Astrocyte (in vitro differentiated cells and primary cell): ENCODE measurements at regions not wholly inside any gene's neighbourhood (a gene's known extent, or its start where the extent isn't known, plus 50 kb on each side); places are given as distances from the start of the nearest gene placed in this dataset.

Source experiments
- CTCF ChIP-seq: IDR thresholded peaks from 2 replicates; pipeline ENCODE4 v1.5.1; 2011; ENCODE audit warnings: low read depth, mild to moderate bottlenecking, inconsistent platforms, low read length, moderate library complexity; ENCODE audit not compliant: insufficient read depth
- EZH2 ChIP-seq: IDR thresholded peaks from 2 replicates; pipeline ENCODE4 v1.6.1; 2012; ENCODE audit warnings: mild to moderate bottlenecking, low read length, inconsistent platforms; ENCODE audit not compliant: insufficient read depth

DNA sequence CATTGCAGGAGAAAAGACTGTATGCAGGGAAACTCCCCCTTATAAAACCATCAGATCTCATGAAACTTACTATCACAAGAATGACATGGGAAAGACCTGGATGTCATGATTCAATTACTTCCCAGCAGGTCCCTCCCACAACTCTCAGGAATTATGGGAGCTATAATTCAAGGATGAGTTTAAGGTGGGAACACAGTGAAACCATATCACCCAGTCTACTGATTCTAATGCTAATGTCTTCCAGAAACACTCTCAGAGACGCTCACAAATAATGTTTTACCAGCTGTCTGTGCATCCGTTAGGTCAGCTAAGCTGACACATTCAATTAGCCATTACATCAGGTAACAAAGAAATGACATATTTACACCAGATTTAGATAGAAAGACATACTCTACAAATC lies 637.9 kb downstream of the NLGN4Y start:
- TF ChIP-seq CTCF (no peak), EZH2 (no peak)
